Sigmoid colon (tissue), 6 donors: ENCODE measurements at regions not wholly inside any gene's neighbourhood (a gene's known extent, or its start where the extent isn't known, plus 50 kb on each side); places are given as distances from the start of the nearest gene placed in this dataset.

ENCODE experiments used
- DNase-seq: peaks from one replicate; pipeline ENCODE4 v3.0.0-alpha.2; 2019
- H3K27ac ChIP-seq, 4 donors: fragments of 200-600 bp; sonication (generic); one replicate each; pipeline ENCODE4 v1.5.1; 2016 to 2019; ENCODE audit warnings: mild to moderate bottlenecking in 1 of 4
- H3K27me3 ChIP-seq, 3 donors: fragments of 200-600 bp; sonication (generic); one replicate each; pipeline ENCODE4 v1.5.1; 2019; ENCODE audit warnings: mild to moderate bottlenecking in 1 of 3
- H3K36me3 ChIP-seq, 4 donors: fragments of 200-600 bp; sonication (generic); one replicate each; pipeline ENCODE4 v1.5.1; 2016 to 2019
- H3K4me1 ChIP-seq, 4 donors: fragments of 200-600 bp; sonication (generic); one replicate each; pipeline ENCODE4 v1.5.1; 2017 to 2019
- H3K4me3 ChIP-seq, 4 donors: fragments of 200-600 bp; sonication (generic); one replicate each; pipeline ENCODE4 v1.5.1; 2017 to 2019; ENCODE audit warnings: mild to moderate bottlenecking in 2 of 4, moderate library complexity in 1 of 4
- H3K9me3 ChIP-seq, 4 donors: fragments of 200-600 bp in 3 of 4; sonication (generic) in 3 of 4; one replicate each; pipeline versions ENCODE4 v1.5.1 to v1.6.1; 2013 to 2019
- EP300 ChIP-seq, 4 donors: sonication (generic); formaldehyde crosslinking; IDR thresholded peaks; one replicate each; pipeline ENCODE4 v1.6.1; 2017; ENCODE audit warnings: antibody characterized with exemption in 4 of 4
- POLR2A ChIP-seq, 2 donors: fragments of 450-650 bp; IDR thresholded peaks; one replicate each; pipeline ENCODE4 v1.6.1; 2016; ENCODE audit warnings: antibody characterized with exemption in 2 of 2, mild to moderate bottlenecking in 2 of 2, moderate library complexity in 2 of 2
- POLR2AphosphoS5 ChIP-seq, 4 donors: sonication (generic); formaldehyde crosslinking; IDR thresholded peaks; one replicate each; pipeline ENCODE4 v1.6.1; 2017; ENCODE audit warnings: antibody characterized with exemption in 4 of 4
- WGBS, 2 donors: extraction: QIAGEN DNeasy Blood & Tissue Kit; methylation state at CpG; one replicate each; pipeline ENCODE4 v1.1.7; 2013; 5-methylcytosine and 5-hydroxymethylcytosine counted together
- intact Hi-C: fragments of 100-400 bp; cut with DNase I; formaldehyde crosslinking; loops from one replicate; pipeline ENCODE4 v1.15.1; 2023
- TF ChIP-seq, protein P1 (sequence below), 4 experiments: fragments of 450-650 bp in 3 of 4; fragments of 200-600 bp in 1 of 4; IDR thresholded peaks; one replicate each; pipeline ENCODE4 v1.5.1; 2016 to 2019; ENCODE audit warnings: antibody characterized with exemption in 4 of 4, mild to moderate bottlenecking in 3 of 4, moderate library complexity in 2 of 4
- donor health status: healthy with polysubstance abuse.
- donor health status: healthy.

DNA sequence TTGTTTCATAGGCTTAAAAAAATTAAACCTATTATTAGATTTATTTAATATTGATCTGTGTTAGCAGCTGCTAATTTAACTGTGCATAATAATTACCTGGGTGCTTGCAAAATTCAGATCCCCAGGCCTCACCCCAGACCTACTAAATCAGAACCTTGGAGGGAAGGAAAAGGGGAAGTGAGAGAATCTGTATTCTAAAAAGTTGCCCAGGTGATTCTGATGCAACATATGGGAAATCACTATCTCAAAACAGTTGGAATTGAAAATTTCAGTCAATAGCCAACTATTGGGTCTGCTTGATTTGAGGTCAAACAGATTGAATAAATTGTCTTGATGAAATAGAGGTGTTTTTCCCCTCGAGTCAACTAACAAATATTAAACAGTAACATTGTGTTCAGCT lies 538.5 kb upstream of the ADAMTS9 start:
- no peaks in the 10 kb centered on the region for H3K36me3 ChIP-seq
- 77 to 78% methylated on average over 1 of the region's 1 CpG for WGBS, 2 donors
- TF ChIP-seq POLR2AphosphoS5 (IDR thresholded peaks at IDR 0.05) (no peak), POLR2A (IDR thresholded peaks at IDR 0.05) (no peak), EP300 (IDR thresholded peaks at IDR 0.05) (no peak)
- TF ChIP-seq, protein P1, sequence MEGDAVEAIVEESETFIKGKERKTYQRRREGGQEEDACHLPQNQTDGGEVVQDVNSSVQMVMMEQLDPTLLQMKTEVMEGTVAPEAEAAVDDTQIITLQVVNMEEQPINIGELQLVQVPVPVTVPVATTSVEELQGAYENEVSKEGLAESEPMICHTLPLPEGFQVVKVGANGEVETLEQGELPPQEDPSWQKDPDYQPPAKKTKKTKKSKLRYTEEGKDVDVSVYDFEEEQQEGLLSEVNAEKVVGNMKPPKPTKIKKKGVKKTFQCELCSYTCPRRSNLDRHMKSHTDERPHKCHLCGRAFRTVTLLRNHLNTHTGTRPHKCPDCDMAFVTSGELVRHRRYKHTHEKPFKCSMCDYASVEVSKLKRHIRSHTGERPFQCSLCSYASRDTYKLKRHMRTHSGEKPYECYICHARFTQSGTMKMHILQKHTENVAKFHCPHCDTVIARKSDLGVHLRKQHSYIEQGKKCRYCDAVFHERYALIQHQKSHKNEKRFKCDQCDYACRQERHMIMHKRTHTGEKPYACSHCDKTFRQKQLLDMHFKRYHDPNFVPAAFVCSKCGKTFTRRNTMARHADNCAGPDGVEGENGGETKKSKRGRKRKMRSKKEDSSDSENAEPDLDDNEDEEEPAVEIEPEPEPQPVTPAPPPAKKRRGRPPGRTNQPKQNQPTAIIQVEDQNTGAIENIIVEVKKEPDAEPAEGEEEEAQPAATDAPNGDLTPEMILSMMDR (IDR thresholded peaks at IDR 0.05), result no peak
- DNase-seq, result no peak
- intact Hi-C loops, result no loop called here
- H3K27ac ChIP-seq, result no peak overlapping the region
- no peaks in the 10 kb centered on the region for H3K9me3 ChIP-seq
- H3K4me3 ChIP-seq, result no peak overlapping the region
- no peaks in the 10 kb centered on the region for H3K27me3 ChIP-seq
- H3K4me1 ChIP-seq, result peaks cover 0 to 26% (median 14%) of the 10 kb centered on the region in 4 donors

DNA sequence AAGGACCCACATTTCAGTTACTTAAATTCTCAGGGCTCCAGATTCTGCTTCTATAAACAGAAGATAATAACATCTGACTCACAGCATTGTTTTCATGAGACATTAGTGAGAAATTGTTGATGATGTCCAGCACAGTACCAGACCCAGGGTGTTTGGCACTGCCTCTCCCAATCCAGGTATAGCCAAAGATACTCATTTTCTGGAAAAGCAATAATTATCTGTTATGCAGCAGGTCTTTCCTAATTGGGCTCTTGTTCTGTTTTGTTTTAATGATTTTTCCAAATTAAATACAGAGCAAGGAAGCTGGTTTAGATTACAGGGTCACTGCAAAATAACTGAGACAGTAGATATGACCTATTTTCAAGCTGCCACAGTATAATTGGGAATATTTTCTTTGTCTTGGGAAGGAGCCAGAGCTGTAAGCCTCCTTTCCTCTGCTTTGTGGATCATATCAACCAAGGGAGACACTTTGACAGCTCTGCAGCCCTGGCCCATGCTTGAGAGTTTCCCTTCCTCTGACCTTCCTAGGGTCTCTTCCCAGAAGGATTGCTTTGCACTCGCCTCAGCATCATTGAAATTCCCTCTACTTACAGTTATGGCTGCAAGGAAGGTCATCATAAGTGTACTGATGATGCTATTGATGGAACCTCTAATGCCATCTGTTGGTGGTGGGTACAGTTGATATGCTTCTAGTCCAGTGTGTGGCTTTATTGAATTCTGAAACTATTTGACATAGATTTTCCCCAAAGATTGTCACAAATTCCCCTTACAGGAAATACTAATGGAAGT lies 522.4 kb upstream of the ADAMTS9 start:
- H3K4me1 ChIP-seq, result peaks cover 0 to 11% (median 7%) of the 10 kb centered on the region in 4 donors
- H3K36me3 ChIP-seq, result no peaks in the 10 kb centered on the region
- 53 to 74% methylated on average over 1 of the region's 1 CpG for WGBS, 2 donors
- TF ChIP-seq EP300 (IDR thresholded peaks at IDR 0.05) (no peak), POLR2AphosphoS5 (IDR thresholded peaks at IDR 0.05) (peak in 1 of 4 donors; percentile 26), POLR2A (IDR thresholded peaks at IDR 0.05) (no peak)
- TF ChIP-seq, protein P1 (IDR thresholded peaks at IDR 0.05), result no peak
- no peaks in the 10 kb centered on the region for H3K27me3 ChIP-seq
- intact Hi-C loops, result no loop called here
- H3K27ac ChIP-seq, result peak overlapping the region in 2 of 4 donors; percentile 21 to 61
- DNase-seq, result no peak
- no peak overlapping the region for H3K4me3 ChIP-seq
- H3K9me3 ChIP-seq, result no peaks in the 10 kb centered on the region

DNA sequence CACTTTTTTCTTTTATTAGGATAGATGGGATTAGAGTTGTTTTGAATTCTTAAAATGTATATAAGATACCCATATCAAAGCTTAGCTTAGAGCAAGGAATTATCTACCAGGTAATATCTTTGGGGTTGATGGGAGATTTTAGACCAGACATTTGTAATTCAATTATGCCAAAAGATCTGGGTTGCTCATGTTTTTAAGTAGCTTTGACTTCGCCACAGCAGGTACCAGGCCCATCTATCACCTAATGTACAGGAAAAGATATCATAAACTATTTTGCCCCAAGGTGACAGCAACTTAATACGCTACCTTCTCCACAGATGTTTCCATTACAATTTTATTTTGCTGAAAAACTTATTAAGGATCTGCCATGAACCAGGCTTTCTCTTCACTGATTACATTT lies 514.6 kb upstream of the ADAMTS9 start:
- Histone ChIP-seq H3K27me3 (no peaks in the 10 kb centered on the region), H3K36me3 (no peaks in the 10 kb centered on the region), H3K4me1 (peaks cover 0 to 8% (median 6%) of the 10 kb centered on the region in 4 donors), H3K27ac (no peak overlapping the region), H3K4me3 (no peak overlapping the region), H3K9me3 (no peaks in the 10 kb centered on the region)
- no peak for TF ChIP-seq POLR2A (IDR thresholded peaks at IDR 0.05)
- TF ChIP-seq, protein P1 (IDR thresholded peaks at IDR 0.05), result no peak
- intact Hi-C loops, result no loop called here
- 92 to 97% methylated on average over 2 of the region's 2 CpGs for WGBS, 2 donors
- DNase-seq, result no peak

DNA sequence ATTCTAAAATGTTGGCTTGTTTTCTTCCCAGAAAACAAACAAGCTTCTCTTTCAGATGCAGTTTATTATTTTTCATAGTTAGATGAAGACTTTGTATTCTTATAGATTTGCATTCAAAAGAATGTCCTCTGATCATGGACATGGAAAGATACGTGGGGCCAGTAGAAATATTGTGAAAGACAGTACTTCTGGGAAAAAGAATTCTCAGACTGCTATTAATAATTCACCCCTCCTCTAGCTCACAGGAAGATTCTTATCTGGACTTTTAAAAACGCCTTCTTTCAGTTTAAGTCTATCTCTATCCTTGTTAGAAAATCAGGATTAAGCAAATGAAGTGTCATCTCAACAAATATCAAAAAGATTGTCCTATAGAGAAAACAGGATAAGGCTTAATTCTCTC lies 514.1 kb upstream of the ADAMTS9 start:
- H3K9me3 ChIP-seq, result no peaks in the 10 kb centered on the region
- TF ChIP-seq POLR2A (IDR thresholded peaks at IDR 0.05) (no peak), EP300 (IDR thresholded peaks at IDR 0.05) (no peak), POLR2AphosphoS5 (IDR thresholded peaks at IDR 0.05) (no peak)
- TF ChIP-seq, protein P1 (IDR thresholded peaks at IDR 0.05), result no peak
- no peak overlapping the region for H3K4me3 ChIP-seq
- DNase-seq, result no peak
- WGBS, 2 donors, result 76 to 81% methylated on average over 2 of the region's 2 CpGs
- intact Hi-C loops, result no loop called here
- H3K36me3 ChIP-seq, result no peaks in the 10 kb centered on the region
- no peaks in the 10 kb centered on the region for H3K27me3 ChIP-seq
- H3K4me1 ChIP-seq, result peaks cover 0 to 11% (median 6%) of the 10 kb centered on the region in 4 donors
- H3K27ac ChIP-seq, result no peak overlapping the region
